Endothelial cell of umbilical vein (primary cell): ENCODE measurements at regions not wholly inside any gene's neighbourhood (a gene's known extent, or its start where the extent isn't known, plus 50 kb on each side); places are given as distances from the start of the nearest gene placed in this dataset.

Experiments
- BruUV-seq: library from RNA; stranded (reverse); fragments of 400-500 nt; replicated peaks from 2 replicates; lab custom pipeline; 2021; lab: Mats Ljungman, UMichigan
- CTCF ChIA-PET: fragments of 300-600, 350-600 bp; sonication (Branson Sonifier 250); formaldehyde crosslinking; loops from one replicate; lab custom pipeline; 2021; ENCODE audit warnings: antibody characterized with exemption, inconsistent platforms; lab: Charles Lee
- POLR2A ChIA-PET: fragments of 300-600, 350-600 bp; sonication (Branson Sonifier 250); formaldehyde crosslinking; loops from one replicate; lab custom pipeline; 2021; ENCODE audit warnings: antibody characterized with exemption, inconsistent platforms; lab: Charles Lee
- DNase-seq: peaks from one replicate; pipeline ENCODE4 v3.0.0-alpha.2; 2011; ENCODE audit warnings: low read depth, low spot score
- FAIRE-seq: peaks from 2 replicates; lab custom pipeline; 2011; peaks lifted over from hg19 to GRCh38; lab: Jason Lieb, UNC
- H2AFZ ChIP-seq: 2 replicates; pipeline ENCODE4 v1.6.0; 2012; ENCODE audit warnings: low read depth, low read length, control low read depth, inconsistent platforms
- H3K27ac ChIP-seq: 2 replicates; pipeline ENCODE4 v1.5.1; 2011; ENCODE audit warnings: low read depth, mild to moderate bottlenecking, control low read depth, low read length, moderate library complexity; ENCODE audit not compliant: insufficient read depth
- H3K27me3 ChIP-seq, 2 experiments: 2 replicates each; pipeline versions ENCODE4 v1.6.0 to v1.6.1; 2011; ENCODE audit warnings: low read length in 2 of 2, mixed read lengths in 1 of 2; ENCODE audit not compliant: control insufficient read depth in 2 of 2, insufficient read depth in 2 of 2
- H3K36me3 ChIP-seq, 2 experiments: 2 replicates in 1 of 2; 3 replicates in 1 of 2; pipeline ENCODE4 v1.5.1; 2011; ENCODE audit warnings: low read length in 2 of 2, mild to moderate bottlenecking in 1 of 2, moderate library complexity in 1 of 2; ENCODE audit not compliant: control insufficient read depth in 2 of 2, insufficient read depth in 2 of 2; ENCODE audit errors: extremely low read depth in 1 of 2
- H3K4me1 ChIP-seq: 3 replicates; pipeline ENCODE4 v1.5.1; 2011; ENCODE audit warnings: mild to moderate bottlenecking, low read length; ENCODE audit not compliant: control insufficient read depth, insufficient read depth; ENCODE audit errors: extremely low read depth
- H3K4me2 ChIP-seq: 2 replicates; pipeline ENCODE4 v1.6.1; 2011; ENCODE audit warnings: low read length, control low read depth, mixed read lengths; ENCODE audit not compliant: insufficient read depth
- H3K4me3 ChIP-seq, 3 experiments: fragments of 200-600 bp in 1 of 3; sonication (generic), shearing (Covaris generic) in 1 of 3; replicated peaks in 1 of 3; 2 replicates each; pipeline ENCODE4 v1.5.1; 2011 to 2016; ENCODE audit warnings: control low read depth in 3 of 3, low read length in 3 of 3, mild to moderate bottlenecking in 2 of 3, inconsistent platforms in 1 of 3, low read depth in 1 of 3, moderate library complexity in 1 of 3; ENCODE audit not compliant: insufficient read depth in 1 of 3
- H3K79me2 ChIP-seq: 2 replicates; pipeline ENCODE4 v1.6.0; 2012; ENCODE audit warnings: low read length, inconsistent platforms; ENCODE audit not compliant: control insufficient read depth, insufficient read depth
- H3K9ac ChIP-seq: replicated peaks from 2 replicates; pipeline ENCODE3; 2011; ENCODE audit warnings: low read length, control low read depth; ENCODE audit not compliant: insufficient read depth; ENCODE audit errors: extremely low read depth
- H3K9me1 ChIP-seq: replicated peaks from 3 replicates; pipeline ENCODE4 v1.6.0; 2011; ENCODE audit warnings: mild to moderate bottlenecking, low read length; ENCODE audit not compliant: control insufficient read depth, insufficient read depth; ENCODE audit errors: extremely low read depth
- H3K9me3 ChIP-seq: replicated peaks from 2 replicates; pipeline ENCODE4 v1.5.1; 2012; ENCODE audit warnings: low read length, inconsistent platforms; ENCODE audit not compliant: control insufficient read depth, insufficient read depth
- H4K20me1 ChIP-seq: replicated peaks from 2 replicates; pipeline ENCODE3; 2011; ENCODE audit warnings: mild to moderate bottlenecking, low read length; ENCODE audit not compliant: control insufficient read depth, insufficient read depth; ENCODE audit errors: extremely low read depth
- CTCF ChIP-seq, 2 donors: IDR thresholded peaks; 1 replicate in 1 of 2; 2 replicates in 1 of 2; pipeline ENCODE4 v1.5.1; 2011; ENCODE audit warnings: low read length in 2 of 2, mild to moderate bottlenecking in 2 of 2, moderate library complexity in 2 of 2, control low read depth in 1 of 2, inconsistent platforms in 1 of 2, low read depth in 1 of 2; ENCODE audit not compliant: insufficient read depth in 1 of 2; ENCODE audit errors: extremely low read depth in 1 of 2
- EZH2 ChIP-seq: IDR thresholded peaks from 2 replicates; pipeline ENCODE4 v1.6.1; 2012; ENCODE audit warnings: borderline replicate concordance, low read depth, mild to moderate bottlenecking, moderate library complexity, low read length, inconsistent platforms; ENCODE audit not compliant: severe bottlenecking
- FOS ChIP-seq: IDR thresholded peaks from 2 replicates; pipeline ENCODE4 v1.6.1; 2011; ENCODE audit warnings: mild to moderate bottlenecking, low read length, moderate library complexity, borderline replicate concordance; ENCODE audit not compliant: insufficient read depth
- GATA2 ChIP-seq: IDR thresholded peaks from 2 replicates; pipeline ENCODE4 v1.7.0; 2011; ENCODE audit warnings: low read depth, mild to moderate bottlenecking, moderate library complexity, mixed read lengths, low read length; ENCODE audit not compliant: insufficient read length, insufficient read depth
- JUN ChIP-seq: IDR thresholded peaks from 2 replicates; pipeline ENCODE4 v1.6.1; 2011; ENCODE audit warnings: borderline replicate concordance, low read depth; ENCODE audit not compliant: insufficient read length, insufficient read depth
- MAX ChIP-seq: IDR thresholded peaks from 2 replicates; pipeline ENCODE4 v1.6.1; 2011; ENCODE audit not compliant: insufficient read depth, insufficient read length
- MYC ChIP-seq: IDR thresholded peaks from one replicate; pipeline ENCODE4 v1.6.1; 2011; ENCODE audit warnings: mild to moderate bottlenecking, low read depth, low read length
- POLR2A ChIP-seq: IDR thresholded peaks from 2 replicates; pipeline ENCODE4 v1.6.1; 2012; ENCODE audit warnings: low read depth, mild to moderate bottlenecking, control low read depth, low read length
- POLR2AphosphoS5 ChIP-seq: IDR thresholded peaks from 2 replicates; pipeline ENCODE4 v1.6.1; 2012; ENCODE audit warnings: low read depth, mild to moderate bottlenecking, control low read depth, low read length, moderate library complexity; ENCODE audit not compliant: insufficient read depth
- dilution Hi-C: fragments of 300-500 bp; cut with MboI; formaldehyde crosslinking; loops from one replicate; pipeline ENCODE4 v1.15.0; 2019; ENCODE audit warnings: low sequenced_read_pairs; ENCODE audit not compliant: extremely low pct_ligation_motif_present
- intact Hi-C: fragments of 100-400 bp; cut with micrococcal nuclease; formaldehyde crosslinking; loops from one replicate; pipeline ENCODE4 v1.10.0; 2022

- Histone ChIP-seq H3K9me3 (no peaks in the 10 kb centered on the region), H3K27me3 (no peaks in the 10 kb centered on the region), H3K4me1 (no peaks in the 10 kb centered on the region), H3K27ac (no peak overlapping the region), H3K79me2 (no peaks in the 10 kb centered on the region), H4K20me1 (no peaks in the 10 kb centered on the region), H3K36me3 (no peaks in the 10 kb centered on the region), H3K4me3 (no peak overlapping the region), H2AFZ (no peak overlapping the region), H3K9ac (no peak overlapping the region), H3K9me1 (no peaks in the 10 kb centered on the region), H3K4me2 (no peak overlapping the region)
- intact Hi-C loops (no loop called here), dilution Hi-C loops (no loop called here)
- DNase-seq (no peak), FAIRE-seq (no peak)
- POLR2A ChIA-PET, result no interaction called here
- BruUV-seq, result no TSS peak
- no peak for TF ChIP-seq JUN
- no peak for TF ChIP-seq EZH2
- TF ChIP-seq FOS, result no peak
- no peak for TF ChIP-seq MAX
- TF ChIP-seq GATA2, result no peak
- no peak for TF ChIP-seq CTCF (IDR thresholded peaks at IDR 0.05; ENCODE audit: extremely low read depth in 1 of 2, insufficient read depth in 1 of 2, low read depth in 1 of 2, low read length in 2 of 2)
- CTCF ChIA-PET, result no interaction called here
These were observed 107.0 kb downstream of the ZC3H11B start for GRCh38 chr1:219505886-219506285.

- ChIA-PET POLR2A (no interaction called here), CTCF (interaction anchor here (1.3 kb wide), 1 partner anchor 10 kb away, joined by 5 read pairs; no protein-coding TSS in a partner anchor)
- Histone ChIP-seq H3K4me2 (no peak overlapping the region), H3K36me3 (no peaks in the 10 kb centered on the region), H3K27me3 (no peaks in the 10 kb centered on the region), H3K9me1 (no peaks in the 10 kb centered on the region), H3K79me2 (no peaks in the 10 kb centered on the region), H2AFZ (no peak overlapping the region), H4K20me1 (no peaks in the 10 kb centered on the region), H3K9ac (no peak overlapping the region), H3K4me3 (no peak overlapping the region), H3K27ac (no peak overlapping the region), H3K4me1 (no peaks in the 10 kb centered on the region), H3K9me3 (no peaks in the 10 kb centered on the region)
- no TSS peak for BruUV-seq
- DNase-seq (no peak), FAIRE-seq (no peak)
- intact Hi-C loops, result no loop called here
- dilution Hi-C loops, result no loop called here
- TF ChIP-seq MYC (no peak), POLR2A (no peak), CTCF (IDR thresholded peaks at IDR 0.05; ENCODE audit: extremely low read depth in 1 of 2, insufficient read depth in 1 of 2, low read depth in 1 of 2, low read length in 2 of 2) (no peak), JUN (no peak), GATA2 (no peak), MAX (no peak), POLR2AphosphoS5 (no peak), FOS (no peak), EZH2 (no peak)
These were observed 109.3 kb downstream of the ZC3H11B start for GRCh38 chr1:219503604-219504003.
